ENCODE measurements at regions not wholly inside any gene's neighbourhood (a gene's known extent, or its start where the extent isn't known, plus 50 kb on each side); places are given as distances from the start of the nearest gene placed in this dataset.
"Not testable (repeated sequence)": the region's sequence is repeated elsewhere in the genome, so short reads cannot be mapped to it uniquely, and the experiment has no call there.

GRCh38 chr3:17820275-17820674 lies 77.8 kb upstream of the TBC1D5 start:
- H3K9ac ChIP-seq (ENCODE audit: low read depth, low read length): no peak overlapping the region
- H3K27me3 ChIP-seq (ENCODE audit: control insufficient read depth, insufficient read depth, low read length): no peaks in the 10 kb centered on the region

GRCh38 chr3:17817973-17818372 lies 75.5 kb upstream of the TBC1D5 start:
- not testable (repeated sequence) for H3K27me3 ChIP-seq (ENCODE audit: control insufficient read depth, insufficient read depth, low read length); H3K9me3 ChIP-seq (replicated peaks; ENCODE audit: low read length); H3K4me3 ChIP-seq (ENCODE audit: low read length); H3K36me3 ChIP-seq (ENCODE audit: insufficient read depth, low read length); H3K9ac ChIP-seq (ENCODE audit: low read depth, low read length); H3K4me2 ChIP-seq (ENCODE audit: low read length); H3K4me1 ChIP-seq (ENCODE audit: control insufficient read depth, insufficient read depth, low read length)

More at GRCh38 chr3:17820275-17820674, 77.8 kb upstream of the TBC1D5 start:
- Histone ChIP-seq H3K4me1 (ENCODE audit: control insufficient read depth, insufficient read depth, low read length) (no peaks in the 10 kb centered on the region), H3K9me3 (replicated peaks; ENCODE audit: low read length) (no peaks in the 10 kb centered on the region), H3K4me3 (ENCODE audit: low read length) (no peak overlapping the region), H3K4me2 (ENCODE audit: low read length) (no peak overlapping the region), H3K36me3 (ENCODE audit: insufficient read depth, low read length) (no peaks in the 10 kb centered on the region)

DNA sequence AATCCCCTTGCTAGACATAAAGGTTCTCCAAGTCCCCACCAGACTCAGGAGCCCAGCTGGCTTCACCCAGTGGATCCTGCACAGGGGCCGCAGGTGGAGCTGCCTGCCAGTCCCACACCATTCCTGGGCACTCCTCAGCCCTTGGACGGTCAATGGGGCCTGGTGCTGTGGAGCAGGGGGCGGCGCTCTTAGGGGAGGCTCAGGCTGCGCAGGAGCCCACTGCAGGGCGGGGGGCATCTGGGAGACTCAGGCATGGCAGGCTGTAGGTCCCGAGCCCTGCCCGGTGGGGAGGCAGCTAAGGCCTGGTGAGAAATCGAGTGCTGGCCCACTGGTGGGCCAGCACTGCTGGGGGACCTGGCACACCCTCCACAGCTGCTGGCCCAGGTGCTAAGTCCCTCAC lies 75.1 kb upstream of the TBC1D5 start:
- Histone ChIP-seq H3K27me3 (ENCODE audit: control insufficient read depth, insufficient read depth, low read length) (no peaks in the 10 kb centered on the region), H3K4me2 (ENCODE audit: low read length) (no peak overlapping the region), H3K4me3 (ENCODE audit: low read length) (no peak overlapping the region), H3K9me3 (replicated peaks; ENCODE audit: low read length) (no peaks in the 10 kb centered on the region), H3K36me3 (ENCODE audit: insufficient read depth, low read length) (no peaks in the 10 kb centered on the region), H3K4me1 (ENCODE audit: control insufficient read depth, insufficient read depth, low read length) (no peaks in the 10 kb centered on the region), H3K9ac (ENCODE audit: low read depth, low read length) (no peak overlapping the region)

DNA sequence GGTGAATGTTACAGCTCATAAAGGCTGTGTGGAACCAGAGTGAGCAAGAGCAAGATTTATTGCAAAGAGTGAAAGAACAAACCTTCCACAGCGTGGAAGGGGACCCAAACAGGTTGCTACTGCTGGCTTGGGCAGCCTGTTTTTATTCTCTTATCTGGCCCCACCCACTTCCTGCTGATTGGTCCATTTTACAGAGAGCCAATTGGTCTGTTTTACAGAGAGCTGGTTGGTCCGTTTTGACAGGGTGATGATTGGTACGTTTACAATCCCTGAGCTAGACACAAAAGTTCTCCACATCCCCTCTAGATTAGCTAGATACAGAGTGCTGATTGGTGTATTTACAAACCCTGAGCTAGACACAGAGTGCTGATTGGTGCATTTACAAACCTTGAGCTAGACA lies 74.4 kb upstream of the TBC1D5 start:
- H3K4me3 ChIP-seq (ENCODE audit: low read length); H3K27me3 ChIP-seq (ENCODE audit: control insufficient read depth, insufficient read depth, low read length): not testable (repeated sequence)

DNA sequence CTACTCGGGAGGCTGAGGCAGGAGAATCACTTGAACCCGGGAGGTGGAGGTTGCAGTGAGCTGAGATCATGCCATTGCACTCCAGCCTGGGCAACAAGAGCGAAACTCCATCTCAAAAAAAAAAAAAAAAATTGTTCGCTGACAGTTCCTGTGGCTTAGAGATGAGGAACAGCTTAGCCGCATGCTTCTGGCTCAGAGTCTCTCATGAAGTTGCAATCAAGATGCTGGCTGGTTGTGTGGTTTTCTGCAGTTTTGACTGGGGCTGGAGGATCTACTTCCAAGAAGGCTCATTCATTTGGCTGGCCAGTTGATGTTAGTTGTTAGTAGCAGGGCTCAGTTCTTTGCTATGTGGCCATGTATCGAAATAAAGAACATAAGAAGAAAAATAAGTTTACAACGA lies 69.9 kb upstream of the TBC1D5 start:
- not testable (repeated sequence) for H3K9ac ChIP-seq (ENCODE audit: low read depth, low read length); H3K36me3 ChIP-seq (ENCODE audit: insufficient read depth, low read length); H3K4me2 ChIP-seq (ENCODE audit: low read length); H3K27me3 ChIP-seq (ENCODE audit: control insufficient read depth, insufficient read depth, low read length); H3K9me3 ChIP-seq (replicated peaks; ENCODE audit: low read length); H3K4me3 ChIP-seq (ENCODE audit: low read length)
- H3K4me1 ChIP-seq (ENCODE audit: control insufficient read depth, insufficient read depth, low read length): peaks cover 15% of the 10 kb centered on the region

More for the DNA sequence above, 74.4 kb upstream of the TBC1D5 start:
- H3K4me2 ChIP-seq (ENCODE audit: low read length); H3K9me3 ChIP-seq (replicated peaks; ENCODE audit: low read length); H3K36me3 ChIP-seq (ENCODE audit: insufficient read depth, low read length); H3K4me1 ChIP-seq (ENCODE audit: control insufficient read depth, insufficient read depth, low read length); H3K9ac ChIP-seq (ENCODE audit: low read depth, low read length): not testable (repeated sequence)

- no peaks in the 10 kb centered on the region for H3K36me3 ChIP-seq (ENCODE audit: insufficient read depth, low read length)
- peaks cover 15% of the 10 kb centered on the region for H3K4me1 ChIP-seq (ENCODE audit: control insufficient read depth, insufficient read depth, low read length)
- H3K9ac ChIP-seq (ENCODE audit: low read depth, low read length): no peak overlapping the region
- H3K4me3 ChIP-seq (ENCODE audit: low read length): no peak overlapping the region
- H3K4me2 ChIP-seq (ENCODE audit: low read length): no peak overlapping the region
- no peaks in the 10 kb centered on the region for H3K27me3 ChIP-seq (ENCODE audit: control insufficient read depth, insufficient read depth, low read length)
- H3K9me3 ChIP-seq (replicated peaks; ENCODE audit: low read length): no peaks in the 10 kb centered on the region
Measured at GRCh38 chr3:17811646-17812045, 69.2 kb upstream of the TBC1D5 start.

GRCh38 chr3:17810759-17811158 lies 68.3 kb upstream of the TBC1D5 start:
- Histone ChIP-seq H3K36me3 (ENCODE audit: insufficient read depth, low read length) (no peaks in the 10 kb centered on the region), H3K4me1 (ENCODE audit: control insufficient read depth, insufficient read depth, low read length) (peaks cover 15% of the 10 kb centered on the region), H3K4me3 (ENCODE audit: low read length) (no peak overlapping the region), H3K9ac (ENCODE audit: low read depth, low read length) (no peak overlapping the region), H3K4me2 (ENCODE audit: low read length) (peak overlapping the region; percentile 26), H3K9me3 (replicated peaks; ENCODE audit: low read length) (no peaks in the 10 kb centered on the region), H3K27me3 (ENCODE audit: control insufficient read depth, insufficient read depth, low read length) (no peaks in the 10 kb centered on the region)

DNA sequence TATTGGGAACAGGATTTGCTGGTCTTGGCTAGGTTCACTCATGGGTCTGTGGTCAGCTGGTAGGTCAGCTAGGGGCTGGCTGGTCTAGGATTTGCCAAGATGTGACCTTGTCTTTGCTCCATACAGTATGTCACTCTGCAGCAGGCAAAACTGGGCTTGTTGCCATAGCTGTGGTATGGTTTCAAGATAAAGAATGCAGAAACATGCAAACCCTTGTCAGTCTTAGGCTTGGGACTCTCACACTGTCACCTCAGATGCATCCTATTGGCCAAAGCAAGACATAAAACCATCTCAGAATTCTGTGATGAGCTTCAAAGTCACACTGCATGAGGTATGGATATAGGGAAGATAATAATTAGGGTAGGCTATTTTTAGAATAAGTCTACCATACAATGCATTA lies 66.6 kb upstream of the TBC1D5 start:
- Histone ChIP-seq H3K36me3 (ENCODE audit: insufficient read depth, low read length) (no peaks in the 10 kb centered on the region), H3K4me3 (ENCODE audit: low read length) (no peak overlapping the region), H3K27me3 (ENCODE audit: control insufficient read depth, insufficient read depth, low read length) (no peaks in the 10 kb centered on the region), H3K9me3 (replicated peaks; ENCODE audit: low read length) (no peaks in the 10 kb centered on the region), H3K4me2 (ENCODE audit: low read length) (no peak overlapping the region), H3K4me1 (ENCODE audit: control insufficient read depth, insufficient read depth, low read length) (peaks cover 15% of the 10 kb centered on the region), H3K9ac (ENCODE audit: low read depth, low read length) (no peak overlapping the region)

DNA sequence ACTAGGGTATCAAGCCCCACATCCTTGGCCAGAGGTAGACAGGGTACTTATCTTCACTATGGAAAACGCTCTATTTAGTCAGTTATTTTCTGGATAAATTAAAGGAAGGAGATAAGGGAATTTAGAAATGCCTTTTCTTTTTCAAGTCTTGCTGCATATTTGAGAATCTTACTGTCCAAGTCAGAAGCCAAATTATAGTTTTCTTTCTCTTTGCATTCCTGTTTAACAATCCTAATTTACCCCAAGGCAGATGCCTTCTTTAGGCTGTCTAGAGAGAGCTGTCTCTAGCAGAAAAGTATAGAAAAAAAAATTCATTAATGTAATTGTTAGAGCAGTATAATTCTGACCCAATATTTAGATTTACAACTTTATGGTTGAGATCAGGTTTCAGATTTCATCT lies 64.4 kb upstream of the TBC1D5 start:
- Histone ChIP-seq H3K4me2 (ENCODE audit: low read length) (no peak overlapping the region), H3K4me3 (ENCODE audit: low read length) (no peak overlapping the region)

DNA sequence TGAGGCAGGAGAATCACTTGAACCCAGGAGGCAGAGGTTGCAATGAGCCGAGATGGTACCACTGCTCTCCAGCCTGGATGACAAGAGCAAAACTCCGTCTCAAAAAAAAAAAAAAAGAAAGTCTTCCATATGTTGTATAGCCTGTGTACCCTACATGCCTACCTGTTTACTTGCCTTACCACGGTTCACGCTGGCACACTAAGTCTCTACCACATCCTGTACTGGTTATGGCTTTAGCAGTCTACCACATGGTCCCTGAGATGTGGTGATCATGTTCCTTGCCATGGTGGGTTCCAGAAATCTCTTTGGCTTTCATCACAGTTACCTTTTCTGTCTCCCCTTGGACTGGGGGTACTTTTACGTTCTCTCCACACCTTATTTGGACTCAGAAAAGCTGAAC lies 63.8 kb upstream of the TBC1D5 start:
- H3K27me3 ChIP-seq (ENCODE audit: control insufficient read depth, insufficient read depth, low read length): no peaks in the 10 kb centered on the region
- no peak overlapping the region for H3K4me2 ChIP-seq (ENCODE audit: low read length)
- H3K9me3 ChIP-seq (replicated peaks; ENCODE audit: low read length): no peaks in the 10 kb centered on the region
- H3K4me3 ChIP-seq (ENCODE audit: low read length): no peak overlapping the region
- H3K36me3 ChIP-seq (ENCODE audit: insufficient read depth, low read length): no peaks in the 10 kb centered on the region
- no peak overlapping the region for H3K9ac ChIP-seq (ENCODE audit: low read depth, low read length)
- H3K4me1 ChIP-seq (ENCODE audit: control insufficient read depth, insufficient read depth, low read length): peaks cover 11% of the 10 kb centered on the region

More for the DNA sequence above, 64.4 kb upstream of the TBC1D5 start:
- Histone ChIP-seq H3K27me3 (ENCODE audit: control insufficient read depth, insufficient read depth, low read length) (no peaks in the 10 kb centered on the region), H3K9me3 (replicated peaks; ENCODE audit: low read length) (no peaks in the 10 kb centered on the region), H3K36me3 (ENCODE audit: insufficient read depth, low read length) (no peaks in the 10 kb centered on the region), H3K9ac (ENCODE audit: low read depth, low read length) (no peak overlapping the region), H3K4me1 (ENCODE audit: control insufficient read depth, insufficient read depth, low read length) (peaks cover 15% of the 10 kb centered on the region)

DNA sequence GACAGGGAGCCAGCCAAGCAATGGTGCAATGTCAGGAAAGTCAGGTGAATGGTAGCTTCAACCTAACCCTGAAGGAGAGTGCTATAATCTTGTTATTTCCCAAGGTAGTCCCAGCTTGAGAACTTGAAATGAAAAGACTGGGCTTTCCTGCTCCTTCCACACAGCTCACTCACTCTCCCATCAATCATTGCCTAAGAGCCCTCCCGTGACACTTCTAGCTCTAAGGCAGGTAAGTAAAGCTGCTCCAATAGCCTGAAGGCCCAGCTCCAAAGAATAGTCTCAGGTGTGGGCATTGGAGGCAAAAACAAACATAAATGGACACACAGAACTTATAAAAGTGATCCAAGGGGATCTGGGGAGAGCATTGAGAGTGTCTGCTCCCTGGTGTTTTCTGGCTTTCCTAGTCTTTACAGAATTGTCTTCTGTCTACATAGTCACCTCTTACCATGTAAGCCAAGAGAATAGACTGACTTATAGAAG lies 63.1 kb upstream of the TBC1D5 start:
- Histone ChIP-seq H3K4me3 (ENCODE audit: low read length) (no peak overlapping the region), H3K36me3 (ENCODE audit: insufficient read depth, low read length) (no peaks in the 10 kb centered on the region), H3K9ac (ENCODE audit: low read depth, low read length) (no peak overlapping the region), H3K4me1 (ENCODE audit: control insufficient read depth, insufficient read depth, low read length) (peaks cover 11% of the 10 kb centered on the region), H3K9me3 (replicated peaks; ENCODE audit: low read length) (no peaks in the 10 kb centered on the region), H3K27me3 (ENCODE audit: control insufficient read depth, insufficient read depth, low read length) (no peaks in the 10 kb centered on the region), H3K4me2 (ENCODE audit: low read length) (no peak overlapping the region)

GRCh38 chr3:17802950-17803349 lies 60.5 kb upstream of the TBC1D5 start:
- Histone ChIP-seq H3K9me3 (replicated peaks; ENCODE audit: low read length) (no peaks in the 10 kb centered on the region), H3K4me3 (ENCODE audit: low read length) (no peak overlapping the region), H3K36me3 (ENCODE audit: insufficient read depth, low read length) (no peaks in the 10 kb centered on the region), H3K27me3 (ENCODE audit: control insufficient read depth, insufficient read depth, low read length) (no peaks in the 10 kb centered on the region), H3K4me1 (ENCODE audit: control insufficient read depth, insufficient read depth, low read length) (peaks cover 13% of the 10 kb centered on the region), H3K9ac (ENCODE audit: low read depth, low read length) (no peak overlapping the region), H3K4me2 (ENCODE audit: low read length) (no peak overlapping the region)
